Testis (tissue), 2 donors: ENCODE measurements at regions not wholly inside any gene's neighbourhood (a gene's known extent, or its start where the extent isn't known, plus 50 kb on each side); places are given as distances from the start of the nearest gene placed in this dataset.

Experiments used
- POLR2A ChIP-seq: fragments of 450-650 bp; IDR thresholded peaks from one replicate; pipeline ENCODE4 v1.6.1; 2017; ENCODE audit warnings: antibody characterized with exemption, mild to moderate bottlenecking, moderate library complexity
- TF ChIP-seq, protein P1 (sequence below), 3 experiments: fragments of 450-650 bp in 2 of 3; fragments of 200-600 bp in 1 of 3; sonication (generic) in 1 of 3; IDR thresholded peaks; one replicate each; pipeline ENCODE4 v1.5.1; 2016 to 2019; ENCODE audit warnings: antibody characterized with exemption in 3 of 3, mild to moderate bottlenecking in 2 of 3, moderate library complexity in 1 of 3

DNA sequence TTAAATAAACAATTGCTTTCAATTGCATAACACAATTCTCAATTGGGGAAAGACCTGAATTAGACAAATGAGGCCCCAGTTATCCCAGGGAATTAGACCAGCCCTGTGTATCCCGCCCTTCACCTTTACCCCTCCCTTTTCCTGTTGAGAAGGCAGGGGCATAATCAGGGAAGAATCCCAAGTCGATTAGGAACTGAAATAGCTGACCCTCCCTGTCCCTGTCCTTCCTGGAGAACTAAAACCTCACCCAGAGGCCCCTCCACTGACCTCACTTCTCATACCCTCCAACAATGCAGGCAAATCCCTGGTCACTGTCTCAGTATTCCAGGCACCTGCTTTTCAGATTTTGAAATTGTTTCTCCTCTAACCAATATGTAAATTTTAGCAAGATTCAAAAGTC, 165.4 kb upstream of the CDH11 start:
- no peak for TF ChIP-seq POLR2A
- TF ChIP-seq, protein P1, sequence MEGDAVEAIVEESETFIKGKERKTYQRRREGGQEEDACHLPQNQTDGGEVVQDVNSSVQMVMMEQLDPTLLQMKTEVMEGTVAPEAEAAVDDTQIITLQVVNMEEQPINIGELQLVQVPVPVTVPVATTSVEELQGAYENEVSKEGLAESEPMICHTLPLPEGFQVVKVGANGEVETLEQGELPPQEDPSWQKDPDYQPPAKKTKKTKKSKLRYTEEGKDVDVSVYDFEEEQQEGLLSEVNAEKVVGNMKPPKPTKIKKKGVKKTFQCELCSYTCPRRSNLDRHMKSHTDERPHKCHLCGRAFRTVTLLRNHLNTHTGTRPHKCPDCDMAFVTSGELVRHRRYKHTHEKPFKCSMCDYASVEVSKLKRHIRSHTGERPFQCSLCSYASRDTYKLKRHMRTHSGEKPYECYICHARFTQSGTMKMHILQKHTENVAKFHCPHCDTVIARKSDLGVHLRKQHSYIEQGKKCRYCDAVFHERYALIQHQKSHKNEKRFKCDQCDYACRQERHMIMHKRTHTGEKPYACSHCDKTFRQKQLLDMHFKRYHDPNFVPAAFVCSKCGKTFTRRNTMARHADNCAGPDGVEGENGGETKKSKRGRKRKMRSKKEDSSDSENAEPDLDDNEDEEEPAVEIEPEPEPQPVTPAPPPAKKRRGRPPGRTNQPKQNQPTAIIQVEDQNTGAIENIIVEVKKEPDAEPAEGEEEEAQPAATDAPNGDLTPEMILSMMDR (IDR thresholded peaks at IDR 0.05) = no peak
